Kidney epithelial cell (primary cell): ENCODE measurements at regions not wholly inside any gene's neighbourhood (a gene's known extent, or its start where the extent isn't known, plus 50 kb on each side); places are given as distances from the start of the nearest gene placed in this dataset.

ENCODE experiments used
- DNase-seq: peaks from one replicate; pipeline ENCODE4 v3.0.0-alpha.2; 2010; ENCODE audit warnings: low read depth
- H3K27me3 ChIP-seq: 2 replicates; pipeline ENCODE4 v1.6.0; 2011; ENCODE audit warnings: low read length; ENCODE audit not compliant: control insufficient read depth, insufficient read depth
- H3K36me3 ChIP-seq: 2 replicates; pipeline ENCODE4 v1.5.1; 2011; ENCODE audit warnings: low read length; ENCODE audit not compliant: control insufficient read depth, insufficient read depth
- H3K4me3 ChIP-seq: 2 replicates; pipeline ENCODE4 v1.5.1; 2011; ENCODE audit warnings: low read depth, mild to moderate bottlenecking, control low read depth, low read length
- CTCF ChIP-seq: IDR thresholded peaks from 2 replicates; pipeline ENCODE4 v1.5.1; 2011; ENCODE audit warnings: mild to moderate bottlenecking, moderate library complexity, low read length, control low read depth, inconsistent platforms; ENCODE audit not compliant: insufficient read depth, poor library complexity, severe bottlenecking

- no peaks in the 10 kb centered on the region for H3K27me3 ChIP-seq
- TF ChIP-seq CTCF = no peak
- DNase-seq = no peak
- H3K4me3 ChIP-seq = no peak overlapping the region
- H3K36me3 ChIP-seq = no peaks in the 10 kb centered on the region
These were observed 293.4 kb upstream of the NR3C2 start for GRCh38 chr4:148735432-148736155.

- no peak for TF ChIP-seq CTCF
- Histone ChIP-seq H3K36me3 (no peaks in the 10 kb centered on the region), H3K27me3 (no peaks in the 10 kb centered on the region), H3K4me3 (no peak overlapping the region)
- no peak for DNase-seq
These were observed 288.6 kb upstream of the NR3C2 start for GRCh38 chr4:148730766-148731165.

GRCh38 chr4:148730082-148730640, 287.9 kb upstream of the NR3C2 start:
- no peaks in the 10 kb centered on the region for H3K27me3 ChIP-seq
- no peak overlapping the region for H3K4me3 ChIP-seq
- no peak for TF ChIP-seq CTCF
- no peak for DNase-seq
- no peaks in the 10 kb centered on the region for H3K36me3 ChIP-seq

GRCh38 chr4:148717988-148718387, 275.8 kb upstream of the NR3C2 start:
- no peak overlapping the region for H3K4me3 ChIP-seq
- no peaks in the 10 kb centered on the region for H3K36me3 ChIP-seq
- no peaks in the 10 kb centered on the region for H3K27me3 ChIP-seq
- no peak for TF ChIP-seq CTCF
- DNase-seq = no peak

GRCh38 chr4:148716431-148717052, 274.3 kb upstream of the NR3C2 start:
- DNase-seq = no peak
- H3K36me3 ChIP-seq = no peaks in the 10 kb centered on the region
- H3K4me3 ChIP-seq = no peak overlapping the region
- TF ChIP-seq CTCF = no peak
- H3K27me3 ChIP-seq = no peaks in the 10 kb centered on the region

- peak; percentile 9 for TF ChIP-seq CTCF
- no peak for DNase-seq
- Histone ChIP-seq H3K36me3 (no peaks in the 10 kb centered on the region), H3K4me3 (no peak overlapping the region), H3K27me3 (no peaks in the 10 kb centered on the region)
These were observed 262.1 kb upstream of the NR3C2 start for GRCh38 chr4:148704291-148704690.
